OCI-LY7 (cell line): ENCODE measurements at regions not wholly inside any gene's neighbourhood (a gene's known extent, or its start where the extent isn't known, plus 50 kb on each side); places are given as distances from the start of the nearest gene placed in this dataset.

Experiments
- EZH2phosphoT487 ChIP-seq: fragments of 200-600 bp; sonication (generic); IDR thresholded peaks from 2 replicates; pipeline ENCODE4 v1.6.1; 2018; ENCODE audit warnings: low read depth, borderline replicate concordance, mild to moderate bottlenecking, mixed run types, antibody characterized with exemption, low read length, moderate library complexity, mixed read lengths
- TF ChIP-seq, protein P1 (sequence below): fragments of 200-600 bp; sonication (generic); conservative IDR thresholded peaks from 2 replicates; pipeline ENCODE4 v1.5.1; 2014; ENCODE audit warnings: mild to moderate bottlenecking, antibody characterized with exemption, low read length, moderate library complexity, mixed read lengths

DNA sequence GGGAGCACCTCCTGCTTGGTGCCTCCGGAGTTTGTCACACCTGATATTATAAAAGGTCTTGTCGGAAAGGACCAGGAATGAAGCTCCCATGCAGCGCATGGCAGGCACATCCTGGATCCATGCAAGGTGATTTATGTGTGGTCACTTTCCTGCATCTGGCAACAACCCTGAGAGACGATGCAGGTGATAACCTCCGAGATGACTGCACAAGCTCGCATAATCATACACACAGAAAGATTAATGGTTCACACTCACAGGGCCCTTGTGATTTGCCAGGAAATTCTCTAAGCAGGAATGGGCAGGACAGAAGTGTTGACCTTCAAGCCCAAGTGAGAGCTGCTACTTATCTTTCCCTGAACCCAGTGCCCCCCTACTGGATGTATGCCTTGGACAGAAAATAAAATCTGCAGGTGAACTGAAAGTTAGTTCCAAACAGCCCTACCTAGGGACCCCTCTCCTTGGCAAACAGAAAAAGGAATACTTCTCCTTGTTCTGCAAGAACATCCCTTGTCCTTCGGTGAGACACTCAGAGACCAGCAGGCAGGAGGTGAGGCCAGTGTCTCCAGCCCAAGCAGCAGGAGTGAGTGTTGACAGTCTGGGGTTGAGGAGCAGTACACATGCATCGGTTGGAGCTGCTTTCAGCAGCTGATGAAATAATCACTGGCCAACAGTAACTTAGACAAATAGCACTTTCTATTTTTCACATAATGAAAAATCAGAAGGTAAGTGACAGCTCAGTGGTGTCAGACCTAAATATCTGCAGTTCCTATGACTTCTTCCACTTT is 619.4 kb upstream of the B3GAT1 start:
- TF ChIP-seq, protein P1, sequence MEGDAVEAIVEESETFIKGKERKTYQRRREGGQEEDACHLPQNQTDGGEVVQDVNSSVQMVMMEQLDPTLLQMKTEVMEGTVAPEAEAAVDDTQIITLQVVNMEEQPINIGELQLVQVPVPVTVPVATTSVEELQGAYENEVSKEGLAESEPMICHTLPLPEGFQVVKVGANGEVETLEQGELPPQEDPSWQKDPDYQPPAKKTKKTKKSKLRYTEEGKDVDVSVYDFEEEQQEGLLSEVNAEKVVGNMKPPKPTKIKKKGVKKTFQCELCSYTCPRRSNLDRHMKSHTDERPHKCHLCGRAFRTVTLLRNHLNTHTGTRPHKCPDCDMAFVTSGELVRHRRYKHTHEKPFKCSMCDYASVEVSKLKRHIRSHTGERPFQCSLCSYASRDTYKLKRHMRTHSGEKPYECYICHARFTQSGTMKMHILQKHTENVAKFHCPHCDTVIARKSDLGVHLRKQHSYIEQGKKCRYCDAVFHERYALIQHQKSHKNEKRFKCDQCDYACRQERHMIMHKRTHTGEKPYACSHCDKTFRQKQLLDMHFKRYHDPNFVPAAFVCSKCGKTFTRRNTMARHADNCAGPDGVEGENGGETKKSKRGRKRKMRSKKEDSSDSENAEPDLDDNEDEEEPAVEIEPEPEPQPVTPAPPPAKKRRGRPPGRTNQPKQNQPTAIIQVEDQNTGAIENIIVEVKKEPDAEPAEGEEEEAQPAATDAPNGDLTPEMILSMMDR = no peak
- TF ChIP-seq EZH2phosphoT487 = no peak
